Osteocyte (in vitro differentiated cells): ENCODE measurements at regions not wholly inside any gene's neighbourhood (a gene's known extent, or its start where the extent isn't known, plus 50 kb on each side); places are given as distances from the start of the nearest gene placed in this dataset.

Source experiments
- DNase-seq: peaks from one replicate; pipeline ENCODE4 v3.0.0; 2021; ENCODE audit warnings: mixed read lengths; ENCODE audit not compliant: unreplicated experiment; ENCODE audit errors: extremely low spot score
- H3K27ac Mint-ChIP-seq: one replicate; pipeline ENCODE4 v1.8.0; 2021; ENCODE audit warnings: mild to moderate bottlenecking, mixed read lengths; ENCODE audit not compliant: unreplicated experiment
- H3K27me3 Mint-ChIP-seq: one replicate; pipeline ENCODE4 v1.8.0; 2021; ENCODE audit warnings: mixed read lengths; ENCODE audit not compliant: unreplicated experiment
- H3K36me3 Mint-ChIP-seq: one replicate; pipeline ENCODE4 v1.8.0; 2021; ENCODE audit warnings: mixed read lengths; ENCODE audit not compliant: unreplicated experiment
- H3K4me1 Mint-ChIP-seq: one replicate; pipeline ENCODE4 v1.8.0; 2021; ENCODE audit warnings: mixed read lengths; ENCODE audit not compliant: unreplicated experiment
- H3K4me3 Mint-ChIP-seq: one replicate; pipeline ENCODE4 v1.8.0; 2021; ENCODE audit warnings: mild to moderate bottlenecking, moderate library complexity, mixed read lengths; ENCODE audit not compliant: unreplicated experiment
- H3K9me3 Mint-ChIP-seq: one replicate; pipeline ENCODE4 v1.8.0; 2021; ENCODE audit warnings: mixed read lengths; ENCODE audit not compliant: unreplicated experiment
- CTCF ChIP-seq: fragments of 200-600 bp; sonication (generic); IDR thresholded peaks from 2 replicates; pipeline ENCODE4 v1.5.0; 2021; ENCODE audit warnings: antibody characterized with exemption, mild to moderate bottlenecking, moderate library complexity

- TF ChIP-seq CTCF: no peak
- H3K9me3 Mint-ChIP-seq: peaks cover 16% of the 10 kb centered on the region
- no peak for DNase-seq
- H3K4me3 Mint-ChIP-seq: no peak overlapping the region
- no peaks in the 10 kb centered on the region for H3K36me3 Mint-ChIP-seq
- H3K27me3 Mint-ChIP-seq: no peaks in the 10 kb centered on the region
- no peaks in the 10 kb centered on the region for H3K4me1 Mint-ChIP-seq
- H3K27ac Mint-ChIP-seq: no peak overlapping the region
Measured at GRCh38 chr2:59706729-59707128, 846.7 kb downstream of the BCL11A start.

DNA sequence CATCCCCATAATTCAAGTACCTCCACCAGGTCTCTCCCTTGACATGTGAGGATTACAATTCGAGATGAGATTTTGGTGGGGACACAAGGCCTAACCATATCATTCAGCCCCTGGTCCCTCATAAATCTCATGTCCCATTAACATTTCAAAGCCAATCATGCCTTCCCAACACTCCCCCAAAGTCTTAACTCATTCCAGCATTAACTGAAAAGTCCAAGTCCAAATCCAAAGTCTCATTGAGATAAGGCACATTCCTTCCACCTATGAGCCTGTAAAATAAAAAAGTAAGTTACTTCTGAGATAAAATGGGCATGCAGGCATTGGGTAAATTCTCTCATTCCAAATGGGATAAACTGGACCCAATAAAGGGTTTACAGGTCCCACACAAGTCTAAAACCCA lies 849.7 kb downstream of the BCL11A start:
- no peak overlapping the region for H3K4me3 Mint-ChIP-seq
- no peaks in the 10 kb centered on the region for H3K4me1 Mint-ChIP-seq
- no peak for TF ChIP-seq CTCF
- no peak overlapping the region for H3K27ac Mint-ChIP-seq
- no peak for DNase-seq
- no peaks in the 10 kb centered on the region for H3K27me3 Mint-ChIP-seq
- no peaks in the 10 kb centered on the region for H3K36me3 Mint-ChIP-seq
- H3K9me3 Mint-ChIP-seq: peaks cover 16% of the 10 kb centered on the region

GRCh38 chr2:59702026-59702425 lies 851.4 kb downstream of the BCL11A start:
- peaks cover 16% of the 10 kb centered on the region for H3K9me3 Mint-ChIP-seq
- no peak overlapping the region for H3K27ac Mint-ChIP-seq
- H3K36me3 Mint-ChIP-seq: no peaks in the 10 kb centered on the region
- no peak for TF ChIP-seq CTCF
- H3K27me3 Mint-ChIP-seq: no peaks in the 10 kb centered on the region
- no peak overlapping the region for H3K4me3 Mint-ChIP-seq
- no peak for DNase-seq
- no peaks in the 10 kb centered on the region for H3K4me1 Mint-ChIP-seq

DNA sequence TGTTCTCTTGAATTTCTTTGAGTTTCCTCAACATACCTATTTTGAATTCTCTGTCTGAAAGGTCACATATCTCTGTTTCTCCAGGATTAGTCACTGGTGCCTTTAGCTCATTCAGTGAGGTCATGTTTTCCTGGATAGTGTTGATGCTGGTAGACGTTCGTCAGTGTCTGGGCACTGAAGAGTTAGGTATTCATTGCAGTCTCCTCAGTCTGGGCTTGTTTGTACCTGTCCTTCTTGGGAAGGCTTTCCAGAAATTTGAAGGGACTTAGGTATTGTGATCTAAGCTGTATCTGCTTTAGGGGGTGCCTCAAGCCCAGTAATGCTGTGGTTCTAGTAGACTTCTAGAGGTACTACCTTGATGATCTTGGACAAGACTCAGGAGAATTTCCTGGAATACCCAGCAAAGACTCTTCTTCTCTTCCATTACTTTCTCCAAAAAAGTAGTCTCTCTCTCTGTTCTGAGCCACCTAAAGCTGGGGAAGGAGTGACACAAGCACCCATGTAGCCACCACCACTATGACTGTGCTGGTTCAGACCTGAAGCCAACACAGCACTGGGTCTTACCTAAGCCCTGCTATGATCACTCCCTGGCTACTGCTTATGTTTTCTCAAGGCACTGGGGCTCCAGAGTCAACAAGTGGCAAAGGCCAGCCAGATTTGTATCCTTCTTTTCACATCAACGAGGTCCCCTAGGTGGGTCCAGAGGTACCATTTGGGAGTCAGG lies 852.0 kb downstream of the BCL11A start:
- no peak overlapping the region for H3K27ac Mint-ChIP-seq
- H3K9me3 Mint-ChIP-seq: peaks cover 16% of the 10 kb centered on the region
- H3K27me3 Mint-ChIP-seq: no peaks in the 10 kb centered on the region
- no peak for TF ChIP-seq CTCF
- H3K4me1 Mint-ChIP-seq: no peaks in the 10 kb centered on the region
- no peaks in the 10 kb centered on the region for H3K36me3 Mint-ChIP-seq
- no peak for DNase-seq
- no peak overlapping the region for H3K4me3 Mint-ChIP-seq

DNA sequence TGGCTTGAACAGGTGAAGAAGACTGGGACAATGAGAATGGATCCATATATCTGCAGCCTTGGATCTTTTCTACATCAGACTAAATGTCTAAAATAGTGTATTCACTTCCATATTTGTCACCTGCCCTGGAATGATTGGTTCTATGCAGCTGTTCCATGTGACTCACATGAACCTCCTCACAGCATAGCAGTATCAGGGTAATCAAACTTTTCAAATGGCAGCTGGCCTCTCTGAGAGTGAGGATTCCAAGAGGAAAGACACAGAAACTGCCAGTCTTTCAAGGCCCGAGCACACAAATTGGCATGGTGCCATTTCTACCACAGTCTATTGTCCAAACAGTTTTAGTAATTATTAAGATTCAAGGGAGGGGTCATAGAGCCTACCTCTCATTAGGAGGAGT lies 859.3 kb downstream of the BCL11A start:
- Mint-ChIP-seq H3K9me3 (peaks cover 8% of the 10 kb centered on the region), H3K36me3 (no peaks in the 10 kb centered on the region), H3K27me3 (no peaks in the 10 kb centered on the region), H3K4me3 (no peak overlapping the region), H3K4me1 (no peaks in the 10 kb centered on the region), H3K27ac (no peak overlapping the region)
- no peak for DNase-seq
- no peak for TF ChIP-seq CTCF
